GM12878 (cell line): ENCODE measurements at regions not wholly inside any gene's neighbourhood (a gene's known extent, or its start where the extent isn't known, plus 50 kb on each side); places are given as distances from the start of the nearest gene placed in this dataset.

ENCODE experiments used
- ATAC-seq: fragments of 200-7000 bp; cut with Tn5 transposase; 3 replicates; pipeline ENCODE4 v1.9.1; 2020; ENCODE audit warnings: mild to moderate bottlenecking, moderate library complexity
- BruUV-seq: library from RNA; stranded (reverse); fragments of 400-500 nt; replicated peaks from 2 replicates; lab custom pipeline; 2021; lab: Mats Ljungman, UMichigan
- CTCF ChIA-PET: fragments of 300-600 bp; sonication (Branson Sonifier 250); formaldehyde crosslinking; extraction: SDS; loops from one replicate; lab custom pipeline; 2021; ENCODE audit warnings: inconsistent platforms; lab: Yijun Ruan, JAX
- POLR2A ChIA-PET: fragments of 350-600 bp; formaldehyde crosslinking; extraction: SDS; loops from one replicate; lab custom pipeline; 2021; ENCODE audit warnings: inconsistent platforms; lab: Charles Lee
- RAD21 ChIA-PET: fragments of 300-600 bp; sonication (Branson Sonifier 250); formaldehyde crosslinking; loops from one replicate; lab custom pipeline; 2023; ENCODE audit warnings: antibody characterized with exemption; ENCODE audit not compliant: unreplicated experiment; lab: Charles Lee
- SMC1A ChIA-PET: fragments of 300-600 bp; sonication (Branson Sonifier 250); formaldehyde crosslinking; loops from one replicate; lab custom pipeline; 2023; ENCODE audit not compliant: unreplicated experiment, uncharacterized antibody; lab: Charles Lee
- DNase-seq: peaks from one replicate; pipeline ENCODE4 v3.0.0-alpha.2; 2011; ENCODE audit warnings: low read depth, low spot score
- FAIRE-seq: peaks from 3 replicates; lab custom pipeline; 2011; peaks lifted over from hg19 to GRCh38; lab: Jason Lieb, UNC
- H2AFZ ChIP-seq: 2 replicates; pipeline ENCODE4 v1.6.0; 2011; ENCODE audit warnings: low read depth, low read length, control low read depth; ENCODE audit not compliant: control insufficient read depth
- H3K27ac ChIP-seq: 2 replicates; pipeline ENCODE4 v1.5.1; 2011; ENCODE audit warnings: control low read depth; ENCODE audit not compliant: control insufficient read depth, insufficient read depth
- H3K27me3 ChIP-seq, 2 experiments: replicated peaks in 1 of 2; 2 replicates each; pipeline versions ENCODE4 v1.6.0 to v1.6.1; 2011; ENCODE audit warnings: low read length in 1 of 2; ENCODE audit not compliant: control insufficient read depth in 2 of 2, insufficient read depth in 2 of 2
- H3K36me3 ChIP-seq, 2 experiments: 2 replicates each; pipeline ENCODE4 v1.5.1; 2011; ENCODE audit warnings: low read length in 1 of 2; ENCODE audit not compliant: control insufficient read depth in 2 of 2, insufficient read depth in 2 of 2
- H3K4me1 ChIP-seq: 2 replicates; pipeline ENCODE4 v1.6.1; 2011; ENCODE audit warnings: mild to moderate bottlenecking, low read length, moderate library complexity, mixed read lengths; ENCODE audit not compliant: control insufficient read depth, insufficient read depth
- H3K4me2 ChIP-seq: 2 replicates; pipeline ENCODE4 v1.6.0; 2011; ENCODE audit warnings: control low read depth; ENCODE audit not compliant: control insufficient read depth, insufficient read depth
- H3K4me3 ChIP-seq: fragments of 200-600 bp; sonication (generic); 2 replicates; pipeline ENCODE4 v1.5.1; 2016
- H3K79me2 ChIP-seq: 2 replicates; pipeline ENCODE4 v1.6.0; 2011; ENCODE audit warnings: low read length; ENCODE audit not compliant: control insufficient read depth, insufficient read depth
- H3K9ac ChIP-seq: 2 replicates; pipeline ENCODE4 v1.8.0; 2011; ENCODE audit warnings: low read length, control low read depth, mixed read lengths; ENCODE audit not compliant: control insufficient read depth, insufficient read depth
- H3K9me3 ChIP-seq: replicated peaks from 3 replicates; pipeline ENCODE4 v1.5.1; 2011; ENCODE audit warnings: mild to moderate bottlenecking, low read length; ENCODE audit not compliant: control insufficient read depth, insufficient read depth
- H4K20me1 ChIP-seq: 2 replicates; pipeline ENCODE4 v1.6.0; 2011; ENCODE audit not compliant: control insufficient read depth, insufficient read depth
- CBX3 ChIP-seq: fragments of 200-600 bp; sonication (generic); IDR thresholded peaks from 2 replicates; pipeline ENCODE4 v1.6.1; 2016; ENCODE audit warnings: low read depth, borderline replicate concordance
- CBX5 ChIP-seq: sonication (generic); IDR thresholded peaks from 2 replicates; pipeline ENCODE4 v1.6.1; 2016; ENCODE audit warnings: low read depth, moderate library complexity, mild to moderate bottlenecking, inconsistent platforms
- ESRRA ChIP-seq: IDR thresholded peaks from 2 replicates; pipeline ENCODE4 v1.6.1; 2012; ENCODE audit warnings: mild to moderate bottlenecking, low read length, improper control_type of control experiment
- LARP7 ChIP-seq: fragments of 450-650 bp; IDR thresholded peaks from 2 replicates; pipeline ENCODE4 v1.6.1; 2017; ENCODE audit warnings: mild to moderate bottlenecking
- MEF2B ChIP-seq: fragments of 450-650 bp; IDR thresholded peaks from 2 replicates; pipeline ENCODE4 v1.6.1; 2018; ENCODE audit warnings: mild to moderate bottlenecking, moderate library complexity; ENCODE audit not compliant: partially characterized antibody, poor library complexity, severe bottlenecking
- NFYB ChIP-seq: IDR thresholded peaks from 2 replicates; pipeline ENCODE4 v1.6.1; 2011; ENCODE audit warnings: low read depth, mild to moderate bottlenecking, low read length, improper control_type of control experiment, moderate library complexity; ENCODE audit not compliant: insufficient read depth
- NR2F1 ChIP-seq: fragments of 450-650 bp; conservative IDR thresholded peaks from 2 replicates; pipeline ENCODE4 v1.6.1; 2017; ENCODE audit warnings: mild to moderate bottlenecking
- NRF1 ChIP-seq: conservative IDR thresholded peaks from 2 replicates; pipeline ENCODE4 v1.6.1; 2011; ENCODE audit warnings: mild to moderate bottlenecking, low read depth, low read length, improper control_type of control experiment
- PAX5 ChIP-seq: IDR thresholded peaks from 2 replicates; pipeline ENCODE4 v1.6.1; 2011; ENCODE audit warnings: low read depth, low read length, borderline replicate concordance
- POLR2AphosphoS5 ChIP-seq: IDR thresholded peaks from 2 replicates; pipeline ENCODE4 v1.6.1; 2011; ENCODE audit warnings: mild to moderate bottlenecking, low read length, inconsistent platforms
- ZSCAN29 ChIP-seq: fragments of 450-650 bp; IDR thresholded peaks from 2 replicates; pipeline ENCODE4 v1.6.1; 2017; ENCODE audit warnings: mild to moderate bottlenecking, moderate library complexity
- WGBS: methylation state at CpG from one replicate; pipeline ENCODE4 v1.1.6; 2016; ENCODE audit warnings: low lambda C conversion rate; ENCODE audit not compliant: insufficient replicate concordance, insufficient coverage; ENCODE audit errors: missing lambda C conversion rate; 5-methylcytosine and 5-hydroxymethylcytosine counted together
- in situ Hi-C: fragments of 300-500 bp; cut with MboI; formaldehyde crosslinking; loops from 9 replicates; pipeline ENCODE4 v1.14.3; 2018; ENCODE audit warnings: mixed read lengths
- intact Hi-C: fragments of 100-400 bp; cut with micrococcal nuclease; formaldehyde crosslinking; loops from one replicate; pipeline ENCODE4 v1.14.2; 2022; ENCODE audit not compliant: unreplicated experiment
- TF ChIP-seq, protein P1 (sequence below): IDR thresholded peaks from 2 replicates; pipeline ENCODE4 v1.6.1; 2011; ENCODE audit warnings: borderline replicate concordance, low read depth, mild to moderate bottlenecking, moderate library complexity, low read length; ENCODE audit not compliant: insufficient read depth, poor library complexity, severe bottlenecking
- TF ChIP-seq, protein P2 (sequence below): fragments of 450-650 bp; IDR thresholded peaks from 2 replicates; pipeline ENCODE4 v1.6.1; 2017; ENCODE audit warnings: mild to moderate bottlenecking, moderate library complexity

GRCh38 chr15:62672268-62672667, 370.3 kb upstream of the TPM1 start:
- no peaks in the 10 kb centered on the region for H3K36me3 ChIP-seq
- H3K79me2 ChIP-seq = no peaks in the 10 kb centered on the region
- ChIA-PET CTCF (no interaction called here), RAD21 (no interaction called here), SMC1A (no interaction called here), POLR2A (no interaction called here)
- no peak overlapping the region for H3K4me3 ChIP-seq
- WGBS = 44% methylated on average over 2 of the region's 2 CpGs
- no TSS peak for BruUV-seq
- in situ Hi-C loops = no loop called here
- DNase-seq = no peak
- intact Hi-C loops = no loop called here
- H3K4me2 ChIP-seq = no peak overlapping the region
- H2AFZ ChIP-seq = no peak overlapping the region
- ATAC-seq = no peak
- no peaks in the 10 kb centered on the region for H3K4me1 ChIP-seq
- no peak for FAIRE-seq
- no peak overlapping the region for H3K9ac ChIP-seq
- no peaks in the 10 kb centered on the region for H3K9me3 ChIP-seq
- H3K27ac ChIP-seq = no peak overlapping the region
- no peaks in the 10 kb centered on the region for H3K27me3 ChIP-seq
- no peak for TF ChIP-seq POLR2AphosphoS5
- no peak for TF ChIP-seq PAX5
- no peak for TF ChIP-seq ZSCAN29
- no peak for TF ChIP-seq NR2F1
- no peak for TF ChIP-seq MEF2B
- no peak for TF ChIP-seq NFYB
- no peak for TF ChIP-seq NRF1
- TF ChIP-seq LARP7 = no peak
- no peak for TF ChIP-seq CBX5
- H4K20me1 ChIP-seq = no peaks in the 10 kb centered on the region

GRCh38 chr15:62676891-62677290, 365.7 kb upstream of the TPM1 start:
- no TSS peak for BruUV-seq
- TF ChIP-seq, protein P1, sequence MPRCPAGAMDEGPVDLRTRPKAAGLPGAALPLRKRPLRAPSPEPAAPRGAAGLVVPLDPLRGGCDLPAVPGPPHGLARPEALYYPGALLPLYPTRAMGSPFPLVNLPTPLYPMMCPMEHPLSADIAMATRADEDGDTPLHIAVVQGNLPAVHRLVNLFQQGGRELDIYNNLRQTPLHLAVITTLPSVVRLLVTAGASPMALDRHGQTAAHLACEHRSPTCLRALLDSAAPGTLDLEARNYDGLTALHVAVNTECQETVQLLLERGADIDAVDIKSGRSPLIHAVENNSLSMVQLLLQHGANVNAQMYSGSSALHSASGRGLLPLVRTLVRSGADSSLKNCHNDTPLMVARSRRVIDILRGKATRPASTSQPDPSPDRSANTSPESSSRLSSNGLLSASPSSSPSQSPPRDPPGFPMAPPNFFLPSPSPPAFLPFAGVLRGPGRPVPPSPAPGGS = no peak
- TF ChIP-seq ESRRA (no peak), CBX3 (no peak)
- TF ChIP-seq, protein P2, sequence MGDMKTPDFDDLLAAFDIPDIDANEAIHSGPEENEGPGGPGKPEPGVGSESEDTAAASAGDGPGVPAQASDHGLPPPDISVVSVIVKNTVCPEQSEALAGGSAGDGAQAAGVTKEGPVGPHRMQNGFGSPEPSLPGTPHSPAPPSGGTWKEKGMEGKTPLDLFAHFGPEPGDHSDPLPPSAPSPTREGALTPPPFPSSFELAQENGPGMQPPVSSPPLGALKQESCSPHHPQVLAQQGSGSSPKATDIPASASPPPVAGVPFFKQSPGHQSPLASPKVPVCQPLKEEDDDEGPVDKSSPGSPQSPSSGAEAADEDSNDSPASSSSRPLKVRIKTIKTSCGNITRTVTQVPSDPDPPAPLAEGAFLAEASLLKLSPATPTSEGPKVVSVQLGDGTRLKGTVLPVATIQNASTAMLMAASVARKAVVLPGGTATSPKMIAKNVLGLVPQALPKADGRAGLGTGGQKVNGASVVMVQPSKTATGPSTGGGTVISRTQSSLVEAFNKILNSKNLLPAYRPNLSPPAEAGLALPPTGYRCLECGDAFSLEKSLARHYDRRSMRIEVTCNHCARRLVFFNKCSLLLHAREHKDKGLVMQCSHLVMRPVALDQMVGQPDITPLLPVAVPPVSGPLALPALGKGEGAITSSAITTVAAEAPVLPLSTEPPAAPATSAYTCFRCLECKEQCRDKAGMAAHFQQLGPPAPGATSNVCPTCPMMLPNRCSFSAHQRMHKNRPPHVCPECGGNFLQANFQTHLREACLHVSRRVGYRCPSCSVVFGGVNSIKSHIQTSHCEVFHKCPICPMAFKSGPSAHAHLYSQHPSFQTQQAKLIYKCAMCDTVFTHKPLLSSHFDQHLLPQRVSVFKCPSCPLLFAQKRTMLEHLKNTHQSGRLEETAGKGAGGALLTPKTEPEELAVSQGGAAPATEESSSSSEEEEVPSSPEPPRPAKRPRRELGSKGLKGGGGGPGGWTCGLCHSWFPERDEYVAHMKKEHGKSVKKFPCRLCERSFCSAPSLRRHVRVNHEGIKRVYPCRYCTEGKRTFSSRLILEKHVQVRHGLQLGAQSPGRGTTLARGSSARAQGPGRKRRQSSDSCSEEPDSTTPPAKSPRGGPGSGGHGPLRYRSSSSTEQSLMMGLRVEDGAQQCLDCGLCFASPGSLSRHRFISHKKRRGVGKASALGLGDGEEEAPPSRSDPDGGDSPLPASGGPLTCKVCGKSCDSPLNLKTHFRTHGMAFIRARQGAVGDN = no peak

More at GRCh38 chr15:62676891-62677290, 365.7 kb upstream of the TPM1 start:
- 39% methylated on average over 6 of the region's 6 CpGs for WGBS
- Histone ChIP-seq H3K27me3 (no peaks in the 10 kb centered on the region), H3K4me2 (no peak overlapping the region), H3K9me3 (no peaks in the 10 kb centered on the region), H3K9ac (no peak overlapping the region), H4K20me1 (no peaks in the 10 kb centered on the region), H2AFZ (no peak overlapping the region), H3K79me2 (no peaks in the 10 kb centered on the region), H3K27ac (no peak overlapping the region), H3K4me1 (no peaks in the 10 kb centered on the region), H3K36me3 (no peaks in the 10 kb centered on the region), H3K4me3 (no peak overlapping the region)
- ChIA-PET RAD21 (no interaction called here), SMC1A (interaction anchor here (1.1 kb wide), 1 partner anchor 72 kb away, joined by 3 read pairs; no protein-coding TSS in a partner anchor), POLR2A (no interaction called here), CTCF (no interaction called here)
- ATAC-seq (no peak), FAIRE-seq (no peak), DNase-seq (no peak)
- in situ Hi-C loops = no loop called here
- intact Hi-C loops = no loop called here
